ENCODE measurements at regions not wholly inside any gene's neighbourhood (a gene's known extent, or its start where the extent isn't known, plus 50 kb on each side); places are given as distances from the start of the nearest gene placed in this dataset.

DNA sequence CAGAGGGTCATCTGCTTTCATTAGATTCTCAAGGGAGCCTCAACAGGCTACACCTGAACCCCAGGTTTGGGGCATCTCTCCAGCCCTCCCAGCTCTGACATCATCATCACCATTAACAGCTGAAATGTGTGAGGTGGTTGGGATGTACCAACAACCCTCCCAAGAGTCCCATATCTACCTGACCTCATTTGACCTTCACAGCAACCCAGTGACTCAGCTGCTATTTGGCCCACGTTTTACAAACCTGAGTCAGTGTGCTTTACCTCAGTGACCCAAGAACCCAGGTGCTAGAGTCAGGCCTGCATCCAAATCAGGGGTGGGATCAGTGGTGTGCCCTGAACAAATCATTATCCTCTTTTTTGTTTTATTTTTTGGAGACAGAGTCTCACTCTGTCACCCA lies 53.3 kb upstream of the TINAGL1 start:
- TF ChIP-seq, protein P1, sequence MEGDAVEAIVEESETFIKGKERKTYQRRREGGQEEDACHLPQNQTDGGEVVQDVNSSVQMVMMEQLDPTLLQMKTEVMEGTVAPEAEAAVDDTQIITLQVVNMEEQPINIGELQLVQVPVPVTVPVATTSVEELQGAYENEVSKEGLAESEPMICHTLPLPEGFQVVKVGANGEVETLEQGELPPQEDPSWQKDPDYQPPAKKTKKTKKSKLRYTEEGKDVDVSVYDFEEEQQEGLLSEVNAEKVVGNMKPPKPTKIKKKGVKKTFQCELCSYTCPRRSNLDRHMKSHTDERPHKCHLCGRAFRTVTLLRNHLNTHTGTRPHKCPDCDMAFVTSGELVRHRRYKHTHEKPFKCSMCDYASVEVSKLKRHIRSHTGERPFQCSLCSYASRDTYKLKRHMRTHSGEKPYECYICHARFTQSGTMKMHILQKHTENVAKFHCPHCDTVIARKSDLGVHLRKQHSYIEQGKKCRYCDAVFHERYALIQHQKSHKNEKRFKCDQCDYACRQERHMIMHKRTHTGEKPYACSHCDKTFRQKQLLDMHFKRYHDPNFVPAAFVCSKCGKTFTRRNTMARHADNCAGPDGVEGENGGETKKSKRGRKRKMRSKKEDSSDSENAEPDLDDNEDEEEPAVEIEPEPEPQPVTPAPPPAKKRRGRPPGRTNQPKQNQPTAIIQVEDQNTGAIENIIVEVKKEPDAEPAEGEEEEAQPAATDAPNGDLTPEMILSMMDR (IDR thresholded peaks at IDR 0.05): no peak
- TF ChIP-seq POLR2A (IDR thresholded peaks at IDR 0.05): no peak
